Endometrial microvascular endothelial cells (primary cell): ENCODE measurements at regions not wholly inside any gene's neighbourhood (a gene's known extent, or its start where the extent isn't known, plus 50 kb on each side); places are given as distances from the start of the nearest gene placed in this dataset.

Experiments used
- in situ Hi-C: cut with HindIII; loops from 2 replicates; pipeline ENCODE4 v1.10.0; 2017; ENCODE audit warnings: low sequenced_read_pairs, low pct_unique_long_range_greater_than_20kb; ENCODE audit errors: inconsistent ontology term

GRCh38 chr2:105578166-105578565 lies 166.5 kb upstream of the NCK2 start:
- in situ Hi-C loops, result no loop called here

- in situ Hi-C loops, result no loop called here
Observed at GRCh38 chr2:105577762-105578161, 166.9 kb upstream of the NCK2 start.

- in situ Hi-C loops, result no loop called here
Observed at GRCh38 chr2:105576440-105577241, 168.1 kb upstream of the NCK2 start.

- in situ Hi-C loops, result no loop called here
Observed at GRCh38 chr2:105576050-105576439, 168.7 kb upstream of the NCK2 start.

- in situ Hi-C loops, result no loop called here
Observed at GRCh38 chr2:105575499-105576025, 169.2 kb upstream of the NCK2 start.

- in situ Hi-C loops, result no loop called here
Observed at GRCh38 chr2:105574796-105575344, 169.8 kb upstream of the NCK2 start.

GRCh38 chr2:105573910-105574655 lies 170.6 kb upstream of the NCK2 start:
- in situ Hi-C loops, result no loop called here

GRCh38 chr2:105573490-105573889 lies 171.2 kb upstream of the NCK2 start:
- in situ Hi-C loops, result no loop called here

- in situ Hi-C loops, result no loop called here
Observed at GRCh38 chr2:105571445-105571987, 172.7 kb upstream of the FHL2 start.

GRCh38 chr2:105570757-105571156 lies 171.9 kb upstream of the FHL2 start:
- in situ Hi-C loops, result no loop called here

GRCh38 chr2:105570326-105570725 lies 171.5 kb upstream of the FHL2 start:
- in situ Hi-C loops, result no loop called here

- in situ Hi-C loops, result no loop called here
Observed at GRCh38 chr2:105569606-105570005, 170.8 kb upstream of the FHL2 start.

GRCh38 chr2:105567996-105568494 lies 169.2 kb upstream of the FHL2 start:
- in situ Hi-C loops, result no loop called here

GRCh38 chr2:105563000-105563719 lies 164.3 kb upstream of the FHL2 start:
- in situ Hi-C loops, result no loop called here

GRCh38 chr2:105561401-105561800 lies 162.6 kb upstream of the FHL2 start:
- in situ Hi-C loops, result no loop called here

GRCh38 chr2:105560157-105560556 lies 161.3 kb upstream of the FHL2 start:
- in situ Hi-C loops, result no loop called here

- in situ Hi-C loops, result no loop called here
Observed at GRCh38 chr2:105557021-105557920, 158.4 kb upstream of the FHL2 start.

- in situ Hi-C loops, result no loop called here
Observed at GRCh38 chr2:105556366-105556765, 157.5 kb upstream of the FHL2 start.
